ENCODE measurements at regions not wholly inside any gene's neighbourhood (a gene's known extent, or its start where the extent isn't known, plus 50 kb on each side); places are given as distances from the start of the nearest gene placed in this dataset.

- peaks cover 30% of the 10 kb centered on the region for H3K27me3 Mint-ChIP-seq (ENCODE audit: insufficient read depth)
- H3K4me3 Mint-ChIP-seq: no peak overlapping the region
- H3K4me1 Mint-ChIP-seq (ENCODE audit: low read depth): no peaks in the 10 kb centered on the region
Measured at GRCh38 chr20:21018576-21018975, 87.6 kb downstream of the LINC00237 start.

GRCh38 chr20:21017528-21018085, 88.6 kb downstream of the LINC00237 start:
- H3K9me3 Mint-ChIP-seq: no peaks in the 10 kb centered on the region
- no peaks in the 10 kb centered on the region for H3K36me3 Mint-ChIP-seq (ENCODE audit: low read depth)
- no peak overlapping the region for H3K4me3 Mint-ChIP-seq
- intact Hi-C loops (cut with micrococcal nuclease): no loop called here
- DNase-seq (ENCODE audit: low spot score): no peak
- peaks cover 30% of the 10 kb centered on the region for H3K27me3 Mint-ChIP-seq (ENCODE audit: insufficient read depth)
- H3K27ac Mint-ChIP-seq: no peak overlapping the region
- H3K4me1 Mint-ChIP-seq (ENCODE audit: low read depth): no peaks in the 10 kb centered on the region

More at GRCh38 chr20:21018576-21018975, 87.6 kb downstream of the LINC00237 start:
- no peak for DNase-seq (ENCODE audit: low spot score)
- Mint-ChIP-seq H3K27ac (no peak overlapping the region), H3K36me3 (ENCODE audit: low read depth) (no peaks in the 10 kb centered on the region), H3K9me3 (no peaks in the 10 kb centered on the region)
- intact Hi-C loops (cut with micrococcal nuclease): no loop called here

GRCh38 chr20:21016751-21017150, 89.4 kb downstream of the LINC00237 start:
- Mint-ChIP-seq H3K27me3 (ENCODE audit: insufficient read depth) (peaks cover 30% of the 10 kb centered on the region), H3K27ac (no peak overlapping the region), H3K36me3 (ENCODE audit: low read depth) (no peaks in the 10 kb centered on the region), H3K4me3 (no peak overlapping the region), H3K4me1 (ENCODE audit: low read depth) (no peaks in the 10 kb centered on the region), H3K9me3 (no peaks in the 10 kb centered on the region)
- intact Hi-C loops (cut with micrococcal nuclease): no loop called here
- DNase-seq (ENCODE audit: low spot score): no peak

GRCh38 chr20:21014528-21014927, 91.6 kb downstream of the LINC00237 start:
- Mint-ChIP-seq H3K9me3 (no peaks in the 10 kb centered on the region), H3K27me3 (ENCODE audit: insufficient read depth) (peaks cover 17% of the 10 kb centered on the region), H3K27ac (no peak overlapping the region), H3K36me3 (ENCODE audit: low read depth) (no peaks in the 10 kb centered on the region), H3K4me1 (ENCODE audit: low read depth) (no peaks in the 10 kb centered on the region), H3K4me3 (no peak overlapping the region)
- DNase-seq (ENCODE audit: low spot score): no peak
- intact Hi-C loops (cut with micrococcal nuclease): no loop called here

GRCh38 chr20:21008951-21009350, 97.2 kb downstream of the LINC00237 start:
- H3K36me3 Mint-ChIP-seq (ENCODE audit: low read depth): no peaks in the 10 kb centered on the region
- H3K9me3 Mint-ChIP-seq: no peaks in the 10 kb centered on the region
- no peak overlapping the region for H3K27ac Mint-ChIP-seq
- H3K27me3 Mint-ChIP-seq (ENCODE audit: insufficient read depth): no peaks in the 10 kb centered on the region
- no peaks in the 10 kb centered on the region for H3K4me1 Mint-ChIP-seq (ENCODE audit: low read depth)
- no peak overlapping the region for H3K4me3 Mint-ChIP-seq
- DNase-seq (ENCODE audit: low spot score): no peak
- intact Hi-C loops (cut with micrococcal nuclease): no loop called here

- no peaks in the 10 kb centered on the region for H3K27me3 Mint-ChIP-seq (ENCODE audit: insufficient read depth)
- H3K9me3 Mint-ChIP-seq: no peaks in the 10 kb centered on the region
- no peak for DNase-seq (ENCODE audit: low spot score)
- H3K4me3 Mint-ChIP-seq: no peak overlapping the region
- no peaks in the 10 kb centered on the region for H3K4me1 Mint-ChIP-seq (ENCODE audit: low read depth)
- no peak overlapping the region for H3K27ac Mint-ChIP-seq
- intact Hi-C loops (cut with micrococcal nuclease): no loop called here
- no peaks in the 10 kb centered on the region for H3K36me3 Mint-ChIP-seq (ENCODE audit: low read depth)
Measured at GRCh38 chr20:21006611-21007010, 99.5 kb downstream of the LINC00237 start.

- Mint-ChIP-seq H3K9me3 (no peaks in the 10 kb centered on the region), H3K4me3 (no peak overlapping the region), H3K27ac (no peak overlapping the region), H3K4me1 (ENCODE audit: low read depth) (no peaks in the 10 kb centered on the region), H3K27me3 (ENCODE audit: insufficient read depth) (no peaks in the 10 kb centered on the region), H3K36me3 (ENCODE audit: low read depth) (no peaks in the 10 kb centered on the region)
- DNase-seq (ENCODE audit: low spot score): no peak
- intact Hi-C loops (cut with micrococcal nuclease): no loop called here
Measured at GRCh38 chr20:21004386-21005076, 101.6 kb downstream of the LINC00237 start.

- no peak for DNase-seq (ENCODE audit: low spot score)
- no peak overlapping the region for H3K4me3 Mint-ChIP-seq
- intact Hi-C loops (cut with micrococcal nuclease): no loop called here
- H3K9me3 Mint-ChIP-seq: no peaks in the 10 kb centered on the region
- H3K4me1 Mint-ChIP-seq (ENCODE audit: low read depth): no peaks in the 10 kb centered on the region
- no peaks in the 10 kb centered on the region for H3K36me3 Mint-ChIP-seq (ENCODE audit: low read depth)
- no peak overlapping the region for H3K27ac Mint-ChIP-seq
- no peaks in the 10 kb centered on the region for H3K27me3 Mint-ChIP-seq (ENCODE audit: insufficient read depth)
Measured at GRCh38 chr20:21003902-21004301, 102.3 kb downstream of the LINC00237 start.

- H3K27me3 Mint-ChIP-seq (ENCODE audit: insufficient read depth): no peaks in the 10 kb centered on the region
Measured at GRCh38 chr20:21002486-21002885, 103.7 kb downstream of the LINC00237 start.

GRCh38 chr20:20993372-20993771, 112.8 kb downstream of the LINC00237 start:
- intact Hi-C loops (cut with micrococcal nuclease): no loop called here

More at GRCh38 chr20:21002486-21002885, 103.7 kb downstream of the LINC00237 start:
- intact Hi-C loops (cut with micrococcal nuclease): no loop called here
- DNase-seq (ENCODE audit: low spot score): no peak
- H3K4me3 Mint-ChIP-seq: no peak overlapping the region
- no peaks in the 10 kb centered on the region for H3K4me1 Mint-ChIP-seq (ENCODE audit: low read depth)
- no peaks in the 10 kb centered on the region for H3K9me3 Mint-ChIP-seq
- H3K27ac Mint-ChIP-seq: no peak overlapping the region
- H3K36me3 Mint-ChIP-seq (ENCODE audit: low read depth): no peaks in the 10 kb centered on the region

GRCh38 chr20:20992686-20993360, 113.3 kb downstream of the LINC00237 start:
- H3K4me3 Mint-ChIP-seq: no peak overlapping the region
- no peaks in the 10 kb centered on the region for H3K4me1 Mint-ChIP-seq (ENCODE audit: low read depth)
- intact Hi-C loops (cut with micrococcal nuclease): no loop called here
- H3K9me3 Mint-ChIP-seq: no peaks in the 10 kb centered on the region
- no peak overlapping the region for H3K27ac Mint-ChIP-seq
- peaks cover 4% of the 10 kb centered on the region for H3K27me3 Mint-ChIP-seq (ENCODE audit: insufficient read depth)
- no peak for DNase-seq (ENCODE audit: low spot score)
- H3K36me3 Mint-ChIP-seq (ENCODE audit: low read depth): no peaks in the 10 kb centered on the region

More at GRCh38 chr20:20993372-20993771, 112.8 kb downstream of the LINC00237 start:
- Mint-ChIP-seq H3K9me3 (no peaks in the 10 kb centered on the region), H3K4me1 (ENCODE audit: low read depth) (no peaks in the 10 kb centered on the region), H3K27me3 (ENCODE audit: insufficient read depth) (peaks cover 1% of the 10 kb centered on the region), H3K36me3 (ENCODE audit: low read depth) (no peaks in the 10 kb centered on the region), H3K27ac (no peak overlapping the region), H3K4me3 (no peak overlapping the region)
- DNase-seq (ENCODE audit: low spot score): no peak

GRCh38 chr20:20992277-20992676, 113.9 kb downstream of the LINC00237 start:
- no peaks in the 10 kb centered on the region for H3K36me3 Mint-ChIP-seq (ENCODE audit: low read depth)
- H3K27me3 Mint-ChIP-seq (ENCODE audit: insufficient read depth): peaks cover 4% of the 10 kb centered on the region
- no peaks in the 10 kb centered on the region for H3K9me3 Mint-ChIP-seq
- no peaks in the 10 kb centered on the region for H3K4me1 Mint-ChIP-seq (ENCODE audit: low read depth)
- intact Hi-C loops (cut with micrococcal nuclease): no loop called here
- H3K4me3 Mint-ChIP-seq: no peak overlapping the region
- no peak overlapping the region for H3K27ac Mint-ChIP-seq
- DNase-seq (ENCODE audit: low spot score): no peak

GRCh38 chr20:20989081-20989480, 117.1 kb downstream of the LINC00237 start:
- H3K27me3 Mint-ChIP-seq (ENCODE audit: insufficient read depth): peaks cover 4% of the 10 kb centered on the region
- no peak overlapping the region for H3K4me3 Mint-ChIP-seq
- no peak for DNase-seq (ENCODE audit: low spot score)
- intact Hi-C loops (cut with micrococcal nuclease): no loop called here
- H3K36me3 Mint-ChIP-seq (ENCODE audit: low read depth): no peaks in the 10 kb centered on the region
- H3K9me3 Mint-ChIP-seq: peaks cover 5% of the 10 kb centered on the region
- no peak overlapping the region for H3K27ac Mint-ChIP-seq
- H3K4me1 Mint-ChIP-seq (ENCODE audit: low read depth): no peaks in the 10 kb centered on the region

Measured in activated T-helper 1 cell treated with anti-CD3 and anti-CD28 coated beads, Interleukin-12 subunit alpha, Interleukin-12 subunit beta, Interleukin-2, Interleukin-4 antibody, amounts not matched to agents 30 ng/mL and 10 ng/mL and 1 ng/mL, durations not matched to agents 14 hours and 24 hours and 36 hours (primary cell).